ENCODE measurements at regions not wholly inside any gene's neighbourhood (a gene's known extent, or its start where the extent isn't known, plus 50 kb on each side); places are given as distances from the start of the nearest gene placed in this dataset.
"Not testable (repeated sequence)": the region's sequence is repeated elsewhere in the genome, so short reads cannot be mapped to it uniquely, and the experiment has no call there.

- no peak for DNase-seq (ENCODE audit: low spot score)
Observed at GRCh38 chr12:78519422-78519821, 345.2 kb upstream of the SYT1 start.

- peak; percentile 40 for DNase-seq (ENCODE audit: low spot score)
Observed at GRCh38 chr12:78530100-78530765, 334.3 kb upstream of the SYT1 start.

- no peak for DNase-seq (ENCODE audit: low spot score)
Observed at GRCh38 chr12:78531831-78532458, 332.6 kb upstream of the SYT1 start.

GRCh38 chr12:78534311-78534710, 330.3 kb upstream of the SYT1 start:
- DNase-seq (ENCODE audit: low spot score): no peak

GRCh38 chr12:78540606-78541336, 323.8 kb upstream of the SYT1 start:
- no peak for DNase-seq (ENCODE audit: low spot score)

GRCh38 chr12:78550831-78551230, 313.7 kb upstream of the SYT1 start:
- no peak for DNase-seq (ENCODE audit: low spot score)

- no peak for DNase-seq (ENCODE audit: low spot score)
Observed at GRCh38 chr12:78555802-78556201, 308.8 kb upstream of the SYT1 start.

- no peak for DNase-seq (ENCODE audit: low spot score)
Observed at GRCh38 chr12:78556651-78557050, 307.9 kb upstream of the SYT1 start.

- no peak for DNase-seq (ENCODE audit: low spot score)
Observed at GRCh38 chr12:78559416-78559815, 305.2 kb upstream of the SYT1 start.

- DNase-seq (ENCODE audit: low spot score): no peak
Observed at GRCh38 chr12:78559886-78560285, 304.7 kb upstream of the SYT1 start.

- no peak for DNase-seq (ENCODE audit: low spot score)
Observed at GRCh38 chr12:78560633-78561032, 303.9 kb upstream of the SYT1 start.

GRCh38 chr12:78562368-78563205, 302.0 kb upstream of the SYT1 start:
- no peak for DNase-seq (ENCODE audit: low spot score)

- DNase-seq (ENCODE audit: low spot score): no peak
Observed at GRCh38 chr12:78563826-78564225, 300.7 kb upstream of the SYT1 start.

- no peak for DNase-seq (ENCODE audit: low spot score)
Observed at GRCh38 chr12:78566456-78566855, 298.1 kb upstream of the SYT1 start.

GRCh38 chr12:78568321-78569020, 296.1 kb upstream of the SYT1 start:
- DNase-seq (ENCODE audit: low spot score): no peak

GRCh38 chr12:78571953-78572352, 292.6 kb upstream of the SYT1 start:
- DNase-seq (ENCODE audit: low spot score): no peak

GRCh38 chr12:78575208-78575607, 289.4 kb upstream of the SYT1 start:
- not testable (repeated sequence) for DNase-seq (ENCODE audit: low spot score)

GRCh38 chr12:78579846-78580245, 284.7 kb upstream of the SYT1 start:
- no peak for DNase-seq (ENCODE audit: low spot score)

GRCh38 chr12:78580296-78580695, 284.3 kb upstream of the SYT1 start:
- DNase-seq (ENCODE audit: low spot score): no peak

GRCh38 chr12:78584695-78585094, 279.9 kb upstream of the SYT1 start:
- no peak for DNase-seq (ENCODE audit: low spot score)

- DNase-seq (ENCODE audit: low spot score): no peak
Observed at GRCh38 chr12:78585132-78585531, 279.4 kb upstream of the SYT1 start.

- DNase-seq (ENCODE audit: low spot score): no peak
Observed at GRCh38 chr12:78586790-78587189, 277.8 kb upstream of the SYT1 start.
